OCI-LY3 (cell line): ENCODE measurements at regions not wholly inside any gene's neighbourhood (a gene's known extent, or its start where the extent isn't known, plus 50 kb on each side); places are given as distances from the start of the nearest gene placed in this dataset.

ENCODE experiments used
- H2AFZ ChIP-seq: fragments of 200-600, 300-600 bp; shearing (Covaris generic); 2 replicates; pipeline ENCODE4 v1.6.0; 2014; ENCODE audit warnings: antibody characterized with exemption, low read depth, low read length
- H3K27ac ChIP-seq: fragments of 200-600, 300-600 bp; sonication (generic); 2 replicates; pipeline ENCODE4 v1.5.1; 2014; ENCODE audit warnings: mild to moderate bottlenecking, low read length, moderate library complexity, mixed read lengths
- H3K27me3 ChIP-seq: fragments of 200-600, 300-600 bp; sonication (generic); 2 replicates; pipeline ENCODE4 v1.6.1; 2014; ENCODE audit warnings: low read depth, low read length, mixed read lengths
- H3K36me3 ChIP-seq: fragments of 200-600, 300-600 bp; sonication (generic); replicated peaks from 2 replicates; pipeline ENCODE3; 2014; ENCODE audit warnings: low read depth, low read length, mixed read lengths
- H3K4me1 ChIP-seq: fragments of 300-600, 200-600 bp; sonication (generic); 2 replicates; pipeline ENCODE4 v1.6.1; 2014; ENCODE audit warnings: low read length, mixed read lengths
- H3K4me2 ChIP-seq: fragments of 200-600, 300-600 bp; sonication (generic); 2 replicates; pipeline ENCODE4 v1.6.1; 2014; ENCODE audit warnings: low read length, mixed read lengths
- H3K4me3 ChIP-seq: fragments of 300-600, 200-600 bp; sonication (generic); 2 replicates; pipeline ENCODE4 v1.5.1; 2014; ENCODE audit warnings: antibody characterized with exemption, mild to moderate bottlenecking, low read length, moderate library complexity
- H3K79me2 ChIP-seq: fragments of 300-600, 200-600 bp; shearing (Covaris generic); 2 replicates; pipeline ENCODE4 v1.6.1; 2014; ENCODE audit warnings: mild to moderate bottlenecking, low read length, mixed read lengths
- H3K9ac ChIP-seq: fragments of 300-600, 200-600 bp; shearing (Covaris generic); 2 replicates; pipeline ENCODE4 v1.6.0; 2014; ENCODE audit warnings: mild to moderate bottlenecking, low read length, moderate library complexity
- H3K9me3 ChIP-seq: fragments of 200-600, 300-600 bp; shearing (Covaris generic); 2 replicates; pipeline ENCODE4 v1.6.1; 2014; ENCODE audit warnings: low read length, mixed read lengths; ENCODE audit not compliant: insufficient read depth
- H4K20me1 ChIP-seq: fragments of 200-600, 300-600 bp; sonication (generic); 2 replicates; pipeline ENCODE4 v1.6.1; 2016; ENCODE audit warnings: low read length, mixed read lengths; ENCODE audit not compliant: insufficient read depth
- EZH2phosphoT487 ChIP-seq: fragments of 200-600 bp; shearing (Covaris generic); IDR thresholded peaks from 2 replicates; pipeline ENCODE4 v1.6.1; 2018; ENCODE audit warnings: antibody characterized with exemption, mixed run types, low read depth
- TF ChIP-seq, protein P1 (sequence below): fragments of 200-600, 300-600 bp; sonication (generic); IDR thresholded peaks from 2 replicates; pipeline ENCODE4 v1.5.1; 2014; ENCODE audit warnings: antibody characterized with exemption, low read length, low read depth

DNA sequence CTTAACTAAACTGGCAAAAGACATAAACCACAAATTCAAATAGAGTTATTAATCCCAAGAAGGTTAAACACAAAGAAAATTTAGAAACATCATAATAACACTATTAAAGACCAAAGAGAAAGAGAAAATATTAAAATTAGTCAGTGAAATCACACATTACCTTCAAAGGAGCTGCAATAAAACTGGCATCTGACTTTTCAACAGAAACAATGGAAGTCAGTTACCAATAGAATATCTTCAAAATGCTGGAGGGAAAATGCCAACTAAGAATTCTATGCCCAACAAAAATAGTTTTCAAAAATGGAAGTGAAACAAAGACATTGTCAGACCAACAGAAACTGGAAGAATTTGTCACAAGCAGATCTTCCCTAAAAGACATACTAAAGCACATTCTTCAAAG lies 68.7 kb upstream of the RNF7 start:
- Histone ChIP-seq H2AFZ (no peak overlapping the region), H3K27ac (no peak overlapping the region), H3K9ac (no peak overlapping the region), H3K4me2 (no peak overlapping the region), H3K27me3 (no peaks in the 10 kb centered on the region), H3K79me2 (no peaks in the 10 kb centered on the region), H3K4me1 (no peaks in the 10 kb centered on the region), H3K36me3 (no peaks in the 10 kb centered on the region), H4K20me1 (no peaks in the 10 kb centered on the region), H3K9me3 (peaks cover 7% of the 10 kb centered on the region), H3K4me3 (no peak overlapping the region)
- TF ChIP-seq, protein P1, sequence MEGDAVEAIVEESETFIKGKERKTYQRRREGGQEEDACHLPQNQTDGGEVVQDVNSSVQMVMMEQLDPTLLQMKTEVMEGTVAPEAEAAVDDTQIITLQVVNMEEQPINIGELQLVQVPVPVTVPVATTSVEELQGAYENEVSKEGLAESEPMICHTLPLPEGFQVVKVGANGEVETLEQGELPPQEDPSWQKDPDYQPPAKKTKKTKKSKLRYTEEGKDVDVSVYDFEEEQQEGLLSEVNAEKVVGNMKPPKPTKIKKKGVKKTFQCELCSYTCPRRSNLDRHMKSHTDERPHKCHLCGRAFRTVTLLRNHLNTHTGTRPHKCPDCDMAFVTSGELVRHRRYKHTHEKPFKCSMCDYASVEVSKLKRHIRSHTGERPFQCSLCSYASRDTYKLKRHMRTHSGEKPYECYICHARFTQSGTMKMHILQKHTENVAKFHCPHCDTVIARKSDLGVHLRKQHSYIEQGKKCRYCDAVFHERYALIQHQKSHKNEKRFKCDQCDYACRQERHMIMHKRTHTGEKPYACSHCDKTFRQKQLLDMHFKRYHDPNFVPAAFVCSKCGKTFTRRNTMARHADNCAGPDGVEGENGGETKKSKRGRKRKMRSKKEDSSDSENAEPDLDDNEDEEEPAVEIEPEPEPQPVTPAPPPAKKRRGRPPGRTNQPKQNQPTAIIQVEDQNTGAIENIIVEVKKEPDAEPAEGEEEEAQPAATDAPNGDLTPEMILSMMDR = no peak
- no peak for TF ChIP-seq EZH2phosphoT487

DNA sequence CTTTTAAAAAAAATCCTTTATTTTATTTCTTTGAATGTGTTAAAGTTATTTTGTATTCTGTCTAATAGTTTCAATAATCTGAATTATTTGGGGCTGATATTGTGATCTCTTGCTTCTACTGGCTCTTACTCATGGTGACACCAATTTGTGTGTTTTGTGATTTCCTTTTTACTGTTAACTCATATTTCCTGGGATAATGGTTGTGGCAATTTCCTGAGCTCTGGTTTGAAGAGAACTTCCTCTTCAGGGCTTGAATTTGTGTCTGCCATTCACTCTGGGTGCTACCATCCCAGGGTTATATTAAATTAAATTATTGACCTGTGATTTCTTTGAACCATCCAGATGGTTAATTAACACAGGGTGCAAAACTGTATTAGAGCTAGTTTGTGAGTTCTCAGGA lies 60.4 kb upstream of the RNF7 start:
- Histone ChIP-seq H3K36me3 (no peaks in the 10 kb centered on the region), H4K20me1 (no peaks in the 10 kb centered on the region), H3K27ac (no peak overlapping the region), H3K4me2 (no peak overlapping the region), H3K4me3 (no peak overlapping the region), H3K27me3 (no peaks in the 10 kb centered on the region), H3K4me1 (no peaks in the 10 kb centered on the region), H3K9ac (no peak overlapping the region), H3K9me3 (no peaks in the 10 kb centered on the region), H2AFZ (no peak overlapping the region), H3K79me2 (no peaks in the 10 kb centered on the region)
- no peak for TF ChIP-seq EZH2phosphoT487
- TF ChIP-seq, protein P1 = no peak

DNA sequence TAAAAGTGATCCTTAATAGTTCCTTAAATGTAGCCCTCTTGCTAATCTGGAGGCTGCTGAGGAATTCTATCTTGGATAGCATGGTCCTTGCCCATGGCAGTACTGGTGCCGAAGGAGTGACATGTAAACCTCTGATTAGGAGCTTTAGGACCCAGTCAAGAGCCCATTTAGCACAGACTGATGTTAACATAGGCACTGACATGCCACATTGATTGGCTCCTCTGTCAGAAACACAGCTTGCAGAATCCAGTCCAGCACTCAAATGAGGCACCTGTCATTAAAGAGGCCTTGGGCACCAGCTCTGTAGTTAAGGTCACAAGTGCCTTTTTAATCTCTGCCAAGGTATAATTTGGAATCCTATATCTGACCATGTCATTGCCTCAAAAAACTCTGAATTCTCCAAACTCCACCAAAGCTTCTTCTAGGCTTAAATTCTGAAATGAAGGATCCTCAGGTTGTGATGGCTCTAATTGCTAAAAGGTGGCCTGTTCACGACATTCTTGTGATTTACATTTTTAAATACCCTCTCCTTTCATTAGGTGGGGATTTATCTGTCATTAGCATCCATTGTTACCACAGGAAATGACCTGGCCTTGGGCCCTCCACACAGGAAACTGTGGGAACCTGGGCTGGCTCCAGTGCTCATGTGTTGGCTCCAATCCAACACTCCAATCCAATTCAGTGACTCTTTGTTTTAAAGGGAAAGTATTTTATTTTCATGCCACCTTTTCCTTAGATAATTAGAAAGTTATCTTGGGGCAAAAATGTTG lies 57.3 kb upstream of the RNF7 start:
- Histone ChIP-seq H3K9ac (no peak overlapping the region), H4K20me1 (no peaks in the 10 kb centered on the region), H3K4me1 (no peaks in the 10 kb centered on the region), H3K79me2 (no peaks in the 10 kb centered on the region), H3K4me3 (no peak overlapping the region), H3K27ac (no peak overlapping the region), H3K27me3 (no peaks in the 10 kb centered on the region), H3K4me2 (no peak overlapping the region), H3K36me3 (no peaks in the 10 kb centered on the region), H2AFZ (no peak overlapping the region), H3K9me3 (no peaks in the 10 kb centered on the region)
- no peak for TF ChIP-seq EZH2phosphoT487
- TF ChIP-seq, protein P1 = no peak

DNA sequence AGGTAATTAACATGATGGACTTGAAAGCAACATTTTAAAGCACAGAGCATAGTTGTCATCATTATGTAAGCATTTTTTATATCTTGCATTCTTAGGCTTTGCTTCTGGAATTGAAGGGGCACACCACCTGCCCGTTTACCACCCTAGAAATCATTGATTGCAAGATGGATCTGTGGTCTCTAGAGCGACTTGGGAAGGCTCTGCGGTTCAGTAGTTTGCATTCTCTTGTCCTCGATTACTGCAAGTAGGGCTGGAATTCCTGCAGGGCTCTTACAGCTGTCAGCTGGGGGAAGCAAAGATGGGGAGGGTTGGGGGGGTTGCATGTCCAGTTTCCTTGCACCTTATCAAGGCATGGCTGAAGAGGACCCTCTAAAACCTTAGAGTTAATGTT lies 56.7 kb upstream of the RNF7 start:
- H3K36me3 ChIP-seq = no peaks in the 10 kb centered on the region
- no peaks in the 10 kb centered on the region for H3K9me3 ChIP-seq
- H3K27ac ChIP-seq = no peak overlapping the region
- H2AFZ ChIP-seq = no peak overlapping the region
- no peak overlapping the region for H3K4me3 ChIP-seq
- peaks cover under 1% of the 10 kb centered on the region for H3K4me1 ChIP-seq
- no peak overlapping the region for H3K4me2 ChIP-seq
- no peak overlapping the region for H3K9ac ChIP-seq
- H4K20me1 ChIP-seq = no peaks in the 10 kb centered on the region
- H3K27me3 ChIP-seq = no peaks in the 10 kb centered on the region
- no peaks in the 10 kb centered on the region for H3K79me2 ChIP-seq
- no peak for TF ChIP-seq EZH2phosphoT487
- TF ChIP-seq, protein P1 = no peak
